GM23338 (cell line): ENCODE measurements at regions not wholly inside any gene's neighbourhood (a gene's known extent, or its start where the extent isn't known, plus 50 kb on each side); places are given as distances from the start of the nearest gene placed in this dataset.

Source experiments
- ATAC-seq: fragments of 200-7000 bp; cut with Tn5 transposase; 3 replicates; pipeline ENCODE4 v1.9.1; 2020
- DNase-seq: peaks from one replicate; pipeline ENCODE4 v3.0.0-alpha.2; 2015; ENCODE audit warnings: low spot score
- H2AFZ ChIP-seq: fragments of 200-600 bp; sonication (generic); 2 replicates; pipeline ENCODE4 v1.8.0; 2016; ENCODE audit warnings: antibody characterized with exemption, mild to moderate bottlenecking, moderate library complexity
- H3F3A ChIP-seq: fragments of 200-600 bp; sonication (generic); replicated peaks from 2 replicates; pipeline ENCODE4 v1.8.0; 2017; ENCODE audit warnings: antibody characterized with exemption, mixed run types, low read depth
- H3K27ac ChIP-seq: fragments of 200-600 bp; sonication (generic); 2 replicates; pipeline ENCODE4 v1.6.1; 2016; ENCODE audit warnings: low read depth
- H3K27me3 ChIP-seq: fragments of 200-600 bp; sonication (generic); 2 replicates; pipeline ENCODE4 v1.8.0; 2016; ENCODE audit warnings: mild to moderate bottlenecking, mixed run types, moderate library complexity; ENCODE audit not compliant: insufficient read depth
- H3K36me3 ChIP-seq: fragments of 200-600 bp; sonication (generic); 2 replicates; pipeline ENCODE4 v1.8.0; 2016; ENCODE audit warnings: mild to moderate bottlenecking; ENCODE audit not compliant: insufficient read depth
- H3K4me1 ChIP-seq: fragments of 200-600 bp; sonication (generic); 2 replicates; pipeline ENCODE4 v1.8.0; 2016; ENCODE audit warnings: mild to moderate bottlenecking, moderate library complexity; ENCODE audit not compliant: insufficient read depth
- H3K4me2 ChIP-seq: fragments of 200-600 bp; sonication (generic); 2 replicates; pipeline ENCODE4 v1.7.1; 2017; ENCODE audit warnings: mixed run types
- H3K4me3 ChIP-seq: fragments of 200-600 bp; sonication (generic); 2 replicates; pipeline ENCODE4 v1.6.1; 2016; ENCODE audit warnings: mixed run types
- H3K79me2 ChIP-seq: fragments of 200-600 bp; sonication (generic); replicated peaks from 2 replicates; pipeline ENCODE4 v1.8.0; 2017; ENCODE audit warnings: mild to moderate bottlenecking; ENCODE audit not compliant: insufficient read depth
- H3K9me2 ChIP-seq: fragments of 200-600 bp; sonication (generic); 2 replicates; pipeline ENCODE4 v1.8.0; 2017; ENCODE audit not compliant: insufficient read depth
- H4K20me1 ChIP-seq: fragments of 200-600 bp; sonication (generic); replicated peaks from 2 replicates; pipeline ENCODE4 v1.8.0; 2017; ENCODE audit warnings: mild to moderate bottlenecking; ENCODE audit not compliant: insufficient read depth
- H3K27ac Mint-ChIP-seq: 2 replicates; pipeline ENCODE4 v1.8.0; 2020; ENCODE audit warnings: inconsistent platforms, mild to moderate bottlenecking, moderate library complexity, mixed read lengths
- H3K27me3 Mint-ChIP-seq: 3 replicates; pipeline ENCODE4 v1.8.0; 2022; ENCODE audit warnings: low read depth, mild to moderate bottlenecking, moderate library complexity, mixed read lengths, inconsistent platforms; ENCODE audit not compliant: insufficient read depth, poor library complexity
- H3K36me3 Mint-ChIP-seq: 3 replicates; pipeline ENCODE4 v1.8.0; 2021; ENCODE audit warnings: low read depth, mild to moderate bottlenecking, inconsistent platforms, moderate library complexity, mixed read lengths
- H3K4me1 Mint-ChIP-seq: 3 replicates; pipeline ENCODE4 v1.8.0; 2020; ENCODE audit warnings: mild to moderate bottlenecking, inconsistent platforms, mixed read lengths
- H3K4me3 Mint-ChIP-seq: 3 replicates; pipeline ENCODE4 v1.8.0; 2021; ENCODE audit warnings: moderate library complexity, mild to moderate bottlenecking, inconsistent platforms, mixed read lengths
- H3K9me3 Mint-ChIP-seq: 3 replicates; pipeline ENCODE4 v1.8.0; 2020; ENCODE audit warnings: moderate library complexity, mild to moderate bottlenecking, inconsistent platforms, mixed read lengths
- CREB1 ChIP-seq: fragments of 250-450 bp; sonication (Bioruptor Pico); IDR thresholded peaks from 2 replicates; pipeline ENCODE4 v1.5.0; 2020; ENCODE audit warnings: low read depth, mild to moderate bottlenecking, moderate library complexity
- ETS1 ChIP-seq: IDR thresholded peaks from 2 replicates; pipeline ENCODE4 v1.6.1; 2016; ENCODE audit warnings: antibody characterized with exemption
- EZH2 ChIP-seq: fragments of 200-600 bp; sonication (generic); IDR thresholded peaks from one replicate; pipeline ENCODE4 v1.8.0; 2017; ENCODE audit warnings: antibody characterized with exemption, mild to moderate bottlenecking, low read depth; ENCODE audit not compliant: unreplicated experiment
- EZH2phosphoT487 ChIP-seq: fragments of 200-600 bp; sonication (generic); IDR thresholded peaks from one replicate; pipeline ENCODE4 v1.8.1; 2018; ENCODE audit warnings: antibody characterized with exemption; ENCODE audit not compliant: unreplicated experiment
- JUNB ChIP-seq: IDR thresholded peaks from one replicate; pipeline ENCODE4 v1.6.1; 2016; ENCODE audit warnings: antibody characterized with exemption; ENCODE audit not compliant: unreplicated experiment
- NANOG ChIP-seq: IDR thresholded peaks from 2 replicates; pipeline ENCODE4 v1.6.1; 2016; ENCODE audit warnings: antibody characterized with exemption, borderline replicate concordance
- POLR2AphosphoS5 ChIP-seq: IDR thresholded peaks from 2 replicates; pipeline ENCODE4 v1.6.1; 2016; ENCODE audit warnings: antibody characterized with exemption, low read depth
- STAT1 ChIP-seq: IDR thresholded peaks from one replicate; pipeline ENCODE4 v1.6.1; 2016; ENCODE audit warnings: antibody characterized with exemption; ENCODE audit not compliant: unreplicated experiment
- ZNF114 ChIP-seq: fragments of 250-450 bp; sonication (Bioruptor Pico); IDR thresholded peaks from 2 replicates; pipeline ENCODE4 v1.5.0; 2020; ENCODE audit warnings: mild to moderate bottlenecking, moderate library complexity
- ZNF331 ChIP-seq: fragments of 250-450 bp; sonication (Bioruptor Pico); IDR thresholded peaks from 2 replicates; pipeline ENCODE4 v1.5.0; 2020; ENCODE audit warnings: low read depth, mild to moderate bottlenecking, moderate library complexity
- TF ChIP-seq, protein P1 (sequence below): fragments of 250-450 bp; sonication (Bioruptor Pico); IDR thresholded peaks from 2 replicates; pipeline ENCODE4 v1.5.0; 2020; ENCODE audit warnings: mild to moderate bottlenecking, moderate library complexity
- TF ChIP-seq, protein P2 (sequence below): IDR thresholded peaks from one replicate; pipeline ENCODE4 v1.6.1; 2018; ENCODE audit warnings: antibody characterized with exemption; ENCODE audit not compliant: unreplicated experiment

DNA sequence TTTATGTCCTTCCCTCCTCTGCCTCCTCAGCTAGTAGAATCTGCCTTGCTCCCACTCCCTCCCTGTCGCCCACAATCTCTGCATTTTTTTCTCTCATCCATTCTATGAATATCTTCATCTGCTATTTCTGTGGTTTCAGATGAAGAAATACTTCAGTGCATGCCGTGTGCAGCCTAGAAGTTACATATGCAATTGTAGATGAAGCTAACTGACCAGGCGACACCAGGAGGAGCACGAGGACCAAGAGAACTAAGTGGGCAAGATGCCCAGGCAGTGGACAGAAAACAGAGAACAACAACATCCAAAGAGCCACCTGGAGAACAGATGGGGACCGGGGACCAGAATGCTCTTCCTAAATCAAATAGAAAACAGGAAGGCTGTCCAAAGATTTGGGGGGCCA, 121.4 kb upstream of the ATP11B start:
- no peaks in the 10 kb centered on the region for H3K9me2 ChIP-seq
- Mint-ChIP-seq H3K9me3 (no peaks in the 10 kb centered on the region; the same call in 2 of the 3 replicates), H3K36me3 (no peaks in the 10 kb centered on the region), H3K27me3 (no peaks in the 10 kb centered on the region), H3K4me1 (peaks cover 9% of the 10 kb centered on the region; the same call in 2 of the 3 replicates), H3K27ac (no peak overlapping the region), H3K4me3 (no peak overlapping the region)
- DNase-seq: no peak
- no peaks in the 10 kb centered on the region for H3K36me3 ChIP-seq
- H3K27ac ChIP-seq: no peak overlapping the region
- H3K79me2 ChIP-seq: no peaks in the 10 kb centered on the region
- TF ChIP-seq JUNB: no peak
- no peak for TF ChIP-seq ZNF114 (CRISPR knock-in tag)
- TF ChIP-seq STAT1: no peak
- no peak overlapping the region for H3K4me3 ChIP-seq
- no peaks in the 10 kb centered on the region for H3F3A ChIP-seq
- no peak overlapping the region for H2AFZ ChIP-seq
- no peaks in the 10 kb centered on the region for H3K27me3 ChIP-seq
- no peak for ATAC-seq
- no peaks in the 10 kb centered on the region; the same call in 1 of the 2 replicates for H3K4me1 ChIP-seq
- H3K4me2 ChIP-seq: no peak overlapping the region
- H4K20me1 ChIP-seq: no peaks in the 10 kb centered on the region

GRCh38 chr3:182673336-182673735, 120.0 kb upstream of the ATP11B start:
- H3K4me3 Mint-ChIP-seq: no peak overlapping the region
- Histone ChIP-seq H3K79me2 (no peaks in the 10 kb centered on the region), H3K27me3 (no peaks in the 10 kb centered on the region), H3K36me3 (no peaks in the 10 kb centered on the region), H3F3A (no peaks in the 10 kb centered on the region), H3K9me2 (no peaks in the 10 kb centered on the region), H3K4me3 (no peak overlapping the region), H3K4me1 (no peaks in the 10 kb centered on the region; the same call in 1 of the 2 replicates), H3K27ac (no peak overlapping the region), H4K20me1 (no peaks in the 10 kb centered on the region), H2AFZ (no peak overlapping the region), H3K4me2 (no peak overlapping the region)
- DNase-seq (no peak), ATAC-seq (no peak)
- H3K4me1 Mint-ChIP-seq: peaks cover 9% of the 10 kb centered on the region; the same call in 2 of the 3 replicates
- no peaks in the 10 kb centered on the region for H3K27me3 Mint-ChIP-seq
- no peaks in the 10 kb centered on the region for H3K36me3 Mint-ChIP-seq
- no peak overlapping the region for H3K27ac Mint-ChIP-seq
- no peaks in the 10 kb centered on the region; the same call in 2 of the 3 replicates for H3K9me3 Mint-ChIP-seq
- no peak for TF ChIP-seq ZNF331 (CRISPR knock-in tag)
- no peak for TF ChIP-seq NANOG
- no peak for TF ChIP-seq ZNF114 (CRISPR knock-in tag)
- no peak for TF ChIP-seq CREB1 (CRISPR knock-in tag)
- no peak for TF ChIP-seq STAT1
- TF ChIP-seq ETS1: no peak
- TF ChIP-seq, protein P1, sequence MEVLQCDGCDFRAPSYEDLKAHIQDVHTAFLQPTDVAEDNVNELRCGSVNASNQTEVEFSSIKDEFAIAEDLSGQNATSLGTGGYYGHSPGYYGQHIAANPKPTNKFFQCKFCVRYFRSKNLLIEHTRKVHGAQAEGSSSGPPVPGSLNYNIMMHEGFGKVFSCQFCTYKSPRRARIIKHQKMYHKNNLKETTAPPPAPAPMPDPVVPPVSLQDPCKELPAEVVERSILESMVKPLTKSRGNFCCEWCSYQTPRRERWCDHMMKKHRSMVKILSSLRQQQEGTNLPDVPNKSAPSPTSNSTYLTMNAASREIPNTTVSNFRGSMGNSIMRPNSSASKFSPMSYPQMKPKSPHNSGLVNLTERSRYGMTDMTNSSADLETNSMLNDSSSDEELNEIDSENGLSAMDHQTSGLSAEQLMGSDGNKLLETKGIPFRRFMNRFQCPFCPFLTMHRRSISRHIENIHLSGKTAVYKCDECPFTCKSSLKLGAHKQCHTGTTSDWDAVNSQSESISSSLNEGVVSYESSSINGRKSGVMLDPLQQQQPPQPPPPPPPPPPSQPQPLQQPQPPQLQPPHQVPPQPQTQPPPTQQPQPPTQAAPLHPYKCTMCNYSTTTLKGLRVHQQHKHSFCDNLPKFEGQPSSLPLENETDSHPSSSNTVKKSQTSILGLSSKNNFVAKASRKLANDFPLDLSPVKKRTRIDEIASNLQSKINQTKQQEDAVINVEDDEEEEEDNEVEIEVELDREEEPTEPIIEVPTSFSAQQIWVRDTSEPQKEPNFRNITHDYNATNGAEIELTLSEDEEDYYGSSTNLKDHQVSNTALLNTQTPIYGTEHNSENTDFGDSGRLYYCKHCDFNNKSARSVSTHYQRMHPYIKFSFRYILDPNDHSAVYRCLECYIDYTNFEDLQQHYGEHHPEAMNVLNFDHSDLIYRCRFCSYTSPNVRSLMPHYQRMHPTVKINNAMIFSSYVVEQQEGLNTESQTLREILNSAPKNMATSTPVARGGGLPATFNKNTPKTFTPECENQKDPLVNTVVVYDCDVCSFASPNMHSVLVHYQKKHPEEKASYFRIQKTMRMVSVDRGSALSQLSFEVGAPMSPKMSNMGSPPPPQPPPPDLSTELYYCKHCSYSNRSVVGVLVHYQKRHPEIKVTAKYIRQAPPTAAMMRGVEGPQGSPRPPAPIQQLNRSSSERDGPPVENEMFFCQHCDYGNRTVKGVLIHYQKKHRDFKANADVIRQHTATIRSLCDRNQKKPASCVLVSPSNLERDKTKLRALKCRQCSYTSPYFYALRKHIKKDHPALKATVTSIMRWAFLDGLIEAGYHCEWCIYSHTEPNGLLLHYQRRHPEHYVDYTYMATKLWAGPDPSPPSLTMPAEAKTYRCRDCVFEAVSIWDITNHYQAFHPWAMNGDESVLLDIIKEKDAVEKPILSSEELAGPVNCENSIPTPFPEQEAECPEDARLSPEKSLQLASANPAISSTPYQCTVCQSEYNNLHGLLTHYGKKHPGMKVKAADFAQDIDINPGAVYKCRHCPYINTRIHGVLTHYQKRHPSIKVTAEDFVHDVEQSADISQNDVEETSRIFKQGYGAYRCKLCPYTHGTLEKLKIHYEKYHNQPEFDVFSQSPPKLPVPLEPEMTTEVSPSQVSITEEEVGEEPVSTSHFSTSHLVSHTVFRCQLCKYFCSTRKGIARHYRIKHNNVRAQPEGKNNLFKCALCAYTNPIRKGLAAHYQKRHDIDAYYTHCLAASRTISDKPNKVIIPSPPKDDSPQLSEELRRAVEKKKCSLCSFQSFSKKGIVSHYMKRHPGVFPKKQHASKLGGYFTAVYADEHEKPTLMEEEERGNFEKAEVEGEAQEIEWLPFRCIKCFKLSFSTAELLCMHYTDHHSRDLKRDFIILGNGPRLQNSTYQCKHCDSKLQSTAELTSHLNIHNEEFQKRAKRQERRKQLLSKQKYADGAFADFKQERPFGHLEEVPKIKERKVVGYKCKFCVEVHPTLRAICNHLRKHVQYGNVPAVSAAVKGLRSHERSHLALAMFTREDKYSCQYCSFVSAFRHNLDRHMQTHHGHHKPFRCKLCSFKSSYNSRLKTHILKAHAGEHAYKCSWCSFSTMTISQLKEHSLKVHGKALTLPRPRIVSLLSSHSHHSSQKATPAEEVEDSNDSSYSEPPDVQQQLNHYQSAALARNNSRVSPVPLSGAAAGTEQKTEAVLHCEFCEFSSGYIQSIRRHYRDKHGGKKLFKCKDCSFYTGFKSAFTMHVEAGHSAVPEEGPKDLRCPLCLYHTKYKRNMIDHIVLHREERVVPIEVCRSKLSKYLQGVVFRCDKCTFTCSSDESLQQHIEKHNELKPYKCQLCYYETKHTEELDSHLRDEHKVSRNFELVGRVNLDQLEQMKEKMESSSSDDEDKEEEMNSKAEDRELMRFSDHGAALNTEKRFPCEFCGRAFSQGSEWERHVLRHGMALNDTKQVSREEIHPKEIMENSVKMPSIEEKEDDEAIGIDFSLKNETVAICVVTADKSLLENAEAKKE (CRISPR knock-in tag): no peak
- no peak for TF ChIP-seq EZH2phosphoT487
- TF ChIP-seq EZH2: no peak
- TF ChIP-seq POLR2AphosphoS5: no peak
- TF ChIP-seq, protein P2, sequence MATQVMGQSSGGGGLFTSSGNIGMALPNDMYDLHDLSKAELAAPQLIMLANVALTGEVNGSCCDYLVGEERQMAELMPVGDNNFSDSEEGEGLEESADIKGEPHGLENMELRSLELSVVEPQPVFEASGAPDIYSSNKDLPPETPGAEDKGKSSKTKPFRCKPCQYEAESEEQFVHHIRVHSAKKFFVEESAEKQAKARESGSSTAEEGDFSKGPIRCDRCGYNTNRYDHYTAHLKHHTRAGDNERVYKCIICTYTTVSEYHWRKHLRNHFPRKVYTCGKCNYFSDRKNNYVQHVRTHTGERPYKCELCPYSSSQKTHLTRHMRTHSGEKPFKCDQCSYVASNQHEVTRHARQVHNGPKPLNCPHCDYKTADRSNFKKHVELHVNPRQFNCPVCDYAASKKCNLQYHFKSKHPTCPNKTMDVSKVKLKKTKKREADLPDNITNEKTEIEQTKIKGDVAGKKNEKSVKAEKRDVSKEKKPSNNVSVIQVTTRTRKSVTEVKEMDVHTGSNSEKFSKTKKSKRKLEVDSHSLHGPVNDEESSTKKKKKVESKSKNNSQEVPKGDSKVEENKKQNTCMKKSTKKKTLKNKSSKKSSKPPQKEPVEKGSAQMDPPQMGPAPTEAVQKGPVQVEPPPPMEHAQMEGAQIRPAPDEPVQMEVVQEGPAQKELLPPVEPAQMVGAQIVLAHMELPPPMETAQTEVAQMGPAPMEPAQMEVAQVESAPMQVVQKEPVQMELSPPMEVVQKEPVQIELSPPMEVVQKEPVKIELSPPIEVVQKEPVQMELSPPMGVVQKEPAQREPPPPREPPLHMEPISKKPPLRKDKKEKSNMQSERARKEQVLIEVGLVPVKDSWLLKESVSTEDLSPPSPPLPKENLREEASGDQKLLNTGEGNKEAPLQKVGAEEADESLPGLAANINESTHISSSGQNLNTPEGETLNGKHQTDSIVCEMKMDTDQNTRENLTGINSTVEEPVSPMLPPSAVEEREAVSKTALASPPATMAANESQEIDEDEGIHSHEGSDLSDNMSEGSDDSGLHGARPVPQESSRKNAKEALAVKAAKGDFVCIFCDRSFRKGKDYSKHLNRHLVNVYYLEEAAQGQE: no peak
- TF ChIP-seq JUNB: no peak
